Fibroblast of peridontal ligament (primary cell): ENCODE measurements at regions not wholly inside any gene's neighbourhood (a gene's known extent, or its start where the extent isn't known, plus 50 kb on each side); places are given as distances from the start of the nearest gene placed in this dataset.

Experiments
- DNase-seq: peaks from one replicate; pipeline ENCODE4 v3.0.0-alpha.2; 2010; ENCODE audit errors: extremely low read depth

GRCh38 chr5:174310706-174311105, 265.2 kb downstream of the NSG2 start:
- no peak for DNase-seq

GRCh38 chr5:174311121-174311520, 265.6 kb downstream of the NSG2 start:
- DNase-seq: no peak

GRCh38 chr5:174311531-174312269, 266.2 kb downstream of the NSG2 start:
- DNase-seq: peak; percentile 35

GRCh38 chr5:174312270-174312617, 266.7 kb downstream of the NSG2 start:
- no peak for DNase-seq

GRCh38 chr5:174312641-174313040, 267.1 kb downstream of the NSG2 start:
- no peak for DNase-seq

GRCh38 chr5:174313615-174314014, 268.1 kb downstream of the NSG2 start:
- no peak for DNase-seq

- DNase-seq: no peak
Observed at GRCh38 chr5:174314261-174314660, 268.8 kb downstream of the NSG2 start.

GRCh38 chr5:174315471-174315870, 270.0 kb downstream of the NSG2 start:
- DNase-seq: no peak

GRCh38 chr5:174315871-174316270, 270.4 kb downstream of the NSG2 start:
- no peak for DNase-seq

- no peak for DNase-seq
Observed at GRCh38 chr5:174316326-174316725, 270.8 kb downstream of the NSG2 start.

GRCh38 chr5:174317256-174317894, 271.9 kb downstream of the NSG2 start:
- DNase-seq: peak; percentile 18

- no peak for DNase-seq
Observed at GRCh38 chr5:174318578-174318977, 273.1 kb downstream of the NSG2 start.

- DNase-seq: no peak
Observed at GRCh38 chr5:174319551-174319950, 274.0 kb downstream of the NSG2 start.

GRCh38 chr5:174320051-174320450, 274.5 kb downstream of the NSG2 start:
- no peak for DNase-seq

- DNase-seq: peak; percentile 6
Observed at GRCh38 chr5:174323878-174324281, 278.4 kb downstream of the NSG2 start.

- DNase-seq: peak; percentile 8
Observed at GRCh38 chr5:174324680-174325079, 279.2 kb downstream of the NSG2 start.

GRCh38 chr5:174325431-174325830, 279.9 kb downstream of the NSG2 start:
- DNase-seq: no peak

- DNase-seq: no peak
Observed at GRCh38 chr5:174325961-174326360, 280.5 kb downstream of the NSG2 start.

- no peak for DNase-seq
Observed at GRCh38 chr5:174326372-174326771, 280.9 kb downstream of the NSG2 start.

GRCh38 chr5:174327317-174327864, 281.9 kb downstream of the NSG2 start:
- DNase-seq: peak; percentile 27

- no peak for DNase-seq
Observed at GRCh38 chr5:174327896-174328295, 282.4 kb downstream of the NSG2 start.

- DNase-seq: peak; percentile 11
Observed at GRCh38 chr5:174328631-174329299, 283.3 kb downstream of the NSG2 start.

- DNase-seq: peak; percentile 71
Observed at GRCh38 chr5:174329738-174330137, 284.2 kb downstream of the NSG2 start.
